ENCODE measurements at regions not wholly inside any gene's neighbourhood (a gene's known extent, or its start where the extent isn't known, plus 50 kb on each side); places are given as distances from the start of the nearest gene placed in this dataset.

- TF ChIP-seq EZH2phosphoT487 (IDR thresholded peaks at IDR 0.05; ENCODE audit: borderline replicate concordance, low read depth): no peak
- no peak for TF ChIP-seq CTCF (IDR thresholded peaks at IDR 0.05)
- TF ChIP-seq RXRA (IDR thresholded peaks at IDR 0.05; ENCODE audit: borderline replicate concordance, low read depth): no peak
- TF ChIP-seq MAX (IDR thresholded peaks at IDR 0.05; ENCODE audit: low read depth): no peak
- no peak for TF ChIP-seq GABPA (IDR thresholded peaks at IDR 0.05; ENCODE audit: low read depth)
- no peak for TF ChIP-seq TAF1 (IDR thresholded peaks at IDR 0.05; ENCODE audit: borderline replicate concordance, low read depth, low read length)
- TF ChIP-seq USF1 (IDR thresholded peaks at IDR 0.05; ENCODE audit: borderline replicate concordance, low read depth): no peak
- no peak for TF ChIP-seq JUND (IDR thresholded peaks at IDR 0.05)
- TF ChIP-seq REST (IDR thresholded peaks at IDR 0.05; ENCODE audit: low read depth, low read length): no peak
- no peak for TF ChIP-seq CHD2 (IDR thresholded peaks at IDR 0.05; ENCODE audit: low read length, partially characterized antibody)
- no peak for TF ChIP-seq POLR2AphosphoS5 (IDR thresholded peaks at IDR 0.05; ENCODE audit: low read depth, low read length)
- TF ChIP-seq IRF3 (IDR thresholded peaks at IDR 0.05; ENCODE audit: low read depth, low read length): no peak
Measured at GRCh38 chr3:22893644-22894325, 309.3 kb upstream of the UBE2E2 start.

Data from SK-N-SH (cell line).